ENCODE measurements at regions not wholly inside any gene's neighbourhood (a gene's known extent, or its start where the extent isn't known, plus 50 kb on each side); places are given as distances from the start of the nearest gene placed in this dataset.
A peak's percentile ranks its signal among the peaks of the same experiment; 100 is the strongest.

DNA sequence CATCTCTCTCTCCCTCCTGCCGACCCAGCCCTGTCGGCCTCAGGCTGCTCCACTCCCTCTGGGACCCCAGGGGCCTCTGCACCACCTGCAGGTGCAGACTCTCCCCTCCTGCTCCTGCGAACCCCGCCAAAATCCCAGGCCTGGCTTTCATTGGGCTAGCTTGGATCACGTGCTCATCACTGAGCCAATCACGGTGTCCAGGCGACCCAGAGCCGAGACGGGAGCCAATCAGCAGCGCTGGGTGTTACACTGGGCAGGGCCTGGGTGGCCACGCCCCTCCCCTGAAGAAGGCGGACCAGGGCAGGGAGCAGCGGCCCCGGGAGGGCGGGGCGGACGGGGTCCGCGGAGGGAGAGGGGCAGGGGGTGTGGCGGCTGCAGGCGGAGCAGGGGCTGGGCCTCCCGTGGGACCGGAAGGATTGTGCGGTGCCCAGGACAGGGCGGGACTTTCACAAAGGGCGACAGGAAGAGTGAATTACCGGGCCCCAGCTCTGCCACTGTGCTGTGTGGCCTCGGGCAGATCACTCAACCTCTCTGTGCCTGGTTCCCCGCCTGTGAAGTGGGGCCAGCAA, 66.6 kb upstream of the FBRSL1 start:
- H3K36me3 Mint-ChIP-seq (ENCODE audit: low read depth), result no peaks in the 10 kb centered on the region
- DNase-seq, result no peak
- H3K27me3 Mint-ChIP-seq (ENCODE audit: low read depth), result no peaks in the 10 kb centered on the region
- no peak overlapping the region for H3K4me3 Mint-ChIP-seq
- H3K27ac Mint-ChIP-seq, result no peak overlapping the region
- intact Hi-C loops (cut with micrococcal nuclease), result no loop called here
- H3K4me1 Mint-ChIP-seq (ENCODE audit: low read depth), result peaks cover 6% of the 10 kb centered on the region
- peaks cover 6% of the 10 kb centered on the region for H3K9me3 Mint-ChIP-seq
- CTCF ChIA-PET, result no interaction called here

DNA sequence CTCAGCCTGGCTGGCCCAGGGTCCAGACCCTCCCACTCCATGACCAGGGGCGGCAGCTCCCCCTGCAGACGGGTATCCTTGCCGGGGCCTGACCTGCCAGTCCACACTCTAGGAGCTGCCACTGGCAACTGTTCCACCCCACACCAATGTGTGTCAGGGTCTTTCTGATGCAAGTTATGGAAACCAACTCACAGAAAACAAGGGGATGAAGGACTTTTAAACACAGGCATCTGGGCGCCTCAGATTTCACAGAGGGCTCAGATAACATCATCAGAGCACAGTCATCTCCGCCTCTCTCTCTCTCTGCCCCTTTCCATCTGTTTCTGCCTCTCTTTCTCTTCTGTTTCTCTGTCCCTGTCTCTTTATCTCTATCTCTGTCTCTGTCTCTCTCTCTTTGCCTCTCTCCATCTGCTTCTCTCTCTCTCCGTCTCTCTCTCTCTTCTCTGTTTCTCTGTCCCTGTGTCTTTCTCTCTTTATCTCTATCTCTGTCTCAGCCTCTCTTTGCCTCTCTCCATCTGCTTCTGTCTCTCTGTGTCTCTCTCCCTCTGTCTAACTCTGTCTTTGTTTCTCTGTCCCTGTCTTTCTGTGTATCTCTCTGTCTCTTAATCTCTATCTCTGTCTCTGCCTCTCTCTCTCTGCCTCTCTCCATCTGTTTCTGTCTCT, 67.4 kb upstream of the FBRSL1 start:
- CTCF ChIA-PET, result no interaction called here
- Mint-ChIP-seq H3K27ac (no peak overlapping the region), H3K36me3 (ENCODE audit: low read depth) (no peaks in the 10 kb centered on the region), H3K27me3 (ENCODE audit: low read depth) (no peaks in the 10 kb centered on the region), H3K9me3 (peaks cover 6% of the 10 kb centered on the region), H3K4me1 (ENCODE audit: low read depth) (peaks cover 6% of the 10 kb centered on the region), H3K4me3 (no peak overlapping the region)
- no peak for DNase-seq
- intact Hi-C loops (cut with micrococcal nuclease), result no loop called here

DNA sequence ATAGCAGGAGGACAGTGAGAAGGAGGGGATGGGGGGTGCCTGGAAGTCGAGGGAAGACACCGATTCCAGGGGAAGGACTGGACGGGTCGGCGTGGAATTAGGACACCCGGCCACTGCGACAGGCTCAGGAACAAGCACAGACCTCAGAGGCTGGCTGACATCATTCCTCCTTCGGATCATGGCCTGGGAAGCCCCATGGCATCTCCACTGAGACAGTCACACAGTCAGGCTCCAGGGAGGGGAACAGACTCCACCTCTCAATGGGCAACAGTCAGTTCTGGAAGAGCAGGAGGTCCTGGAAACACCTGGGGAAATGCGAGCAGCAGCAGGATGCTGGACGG, 67.9 kb upstream of the FBRSL1 start:
- Mint-ChIP-seq H3K9me3 (peaks cover 6% of the 10 kb centered on the region), H3K4me1 (ENCODE audit: low read depth) (peaks cover 6% of the 10 kb centered on the region), H3K27ac (no peak overlapping the region), H3K4me3 (no peak overlapping the region), H3K36me3 (ENCODE audit: low read depth) (no peaks in the 10 kb centered on the region), H3K27me3 (ENCODE audit: low read depth) (no peaks in the 10 kb centered on the region)
- CTCF ChIA-PET, result no interaction called here
- no peak for DNase-seq
- intact Hi-C loops (cut with micrococcal nuclease), result no loop called here

DNA sequence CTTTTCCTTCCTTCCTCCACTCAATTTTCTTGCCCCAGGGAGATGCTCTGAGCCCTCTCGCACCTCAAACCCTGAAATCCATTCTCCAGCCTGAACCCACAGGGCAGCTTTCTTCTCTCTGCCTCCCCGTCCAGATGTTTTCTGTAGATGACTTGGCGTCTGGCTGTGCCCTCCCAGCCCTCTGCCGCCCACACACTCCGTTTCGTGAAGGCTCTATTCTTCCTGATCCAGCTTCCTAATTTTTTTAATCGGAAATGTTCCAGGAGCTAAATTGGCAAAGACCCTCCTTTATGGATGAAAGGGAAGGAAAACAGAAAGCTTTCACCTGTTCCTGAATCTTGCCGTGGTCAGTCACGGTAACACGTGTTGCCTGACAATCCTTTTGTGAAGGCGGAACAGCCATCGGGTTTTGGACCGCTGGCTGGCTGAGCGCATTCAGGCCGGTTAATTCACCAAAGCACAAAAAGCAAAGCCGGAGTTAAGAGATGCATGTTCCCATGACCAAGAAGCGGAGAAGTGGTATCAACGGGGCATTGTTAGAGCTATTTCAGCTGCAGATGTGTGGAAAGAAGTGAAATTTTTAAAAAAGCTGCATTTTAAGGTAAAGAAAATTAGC, 70.2 kb upstream of the FBRSL1 start:
- Mint-ChIP-seq H3K4me3 (no peak overlapping the region), H3K27me3 (ENCODE audit: low read depth) (no peaks in the 10 kb centered on the region), H3K27ac (no peak overlapping the region), H3K36me3 (ENCODE audit: low read depth) (no peaks in the 10 kb centered on the region), H3K4me1 (ENCODE audit: low read depth) (peaks cover 6% of the 10 kb centered on the region), H3K9me3 (no peaks in the 10 kb centered on the region)
- DNase-seq, result no peak
- intact Hi-C loops (cut with micrococcal nuclease), result no loop called here
- CTCF ChIA-PET, result interaction anchor here (0.9 to 1.8 kb wide), 3 partner anchors 38 to 104 kb away, joined by 3 to 4 read pairs (median 3); no protein-coding TSS in a partner anchor

DNA sequence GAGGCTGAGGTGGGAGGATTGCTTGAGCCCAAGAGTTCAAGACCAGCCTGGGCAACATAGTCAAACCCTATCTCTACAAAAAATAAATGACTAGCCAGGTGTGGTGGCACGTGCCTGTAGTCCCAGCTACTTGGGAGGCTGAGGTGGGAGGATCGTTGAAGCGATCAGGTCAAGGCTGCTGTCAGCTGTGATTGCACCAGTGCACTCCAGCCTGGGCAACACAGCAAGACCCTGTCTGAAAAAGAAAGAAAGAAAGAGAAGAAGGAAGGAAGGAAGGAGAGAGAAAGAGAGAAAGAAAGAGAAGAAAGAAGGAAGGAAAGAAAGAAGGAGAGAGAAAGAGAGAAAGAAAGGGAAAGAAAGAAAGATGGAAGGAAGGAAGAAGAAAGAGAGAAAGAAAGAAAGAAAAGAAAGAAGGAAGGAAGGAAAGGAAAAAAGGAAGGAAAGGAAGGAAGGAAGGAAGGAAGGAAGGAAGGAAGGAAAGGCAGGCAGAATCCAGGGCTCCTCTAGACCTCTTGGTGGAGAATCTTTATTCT, 71.5 kb upstream of the FBRSL1 start:
- Mint-ChIP-seq H3K9me3 (no peaks in the 10 kb centered on the region), H3K36me3 (ENCODE audit: low read depth) (no peaks in the 10 kb centered on the region), H3K27ac (no peak overlapping the region), H3K4me3 (no peak overlapping the region), H3K4me1 (ENCODE audit: low read depth) (peaks cover 6% of the 10 kb centered on the region), H3K27me3 (ENCODE audit: low read depth) (no peaks in the 10 kb centered on the region)
- intact Hi-C loops (cut with micrococcal nuclease), result no loop called here
- CTCF ChIA-PET, result interaction anchor here (1.1 to 1.6 kb wide), 2 partner anchors 12 to 43 kb away, joined by 3 to 5 read pairs; no protein-coding TSS in a partner anchor
- no peak for DNase-seq

DNA sequence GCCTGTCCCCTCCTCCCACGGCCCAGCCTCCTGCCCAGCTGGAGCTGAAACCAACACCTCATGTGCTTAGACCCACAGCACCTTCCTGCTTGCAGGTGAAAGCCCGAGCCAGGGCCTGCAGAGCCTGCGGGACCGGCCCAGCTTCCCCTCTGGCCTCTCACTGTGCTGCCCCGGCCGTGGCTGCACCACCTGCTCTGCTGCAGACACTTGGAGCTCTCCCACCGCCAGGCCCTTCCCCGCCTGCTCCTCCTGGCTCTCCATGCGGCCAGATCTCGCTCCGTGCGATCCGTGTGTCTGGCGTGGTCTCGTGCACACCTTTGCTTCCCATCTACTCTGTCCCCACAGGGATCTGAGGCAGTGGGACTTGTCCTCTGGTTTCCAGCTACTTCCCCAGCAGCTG, 72.2 kb upstream of the FBRSL1 start:
- no peak overlapping the region for H3K27ac Mint-ChIP-seq
- no peak overlapping the region for H3K4me3 Mint-ChIP-seq
- H3K36me3 Mint-ChIP-seq (ENCODE audit: low read depth), result no peaks in the 10 kb centered on the region
- intact Hi-C loops (cut with micrococcal nuclease), result no loop called here
- H3K9me3 Mint-ChIP-seq, result no peaks in the 10 kb centered on the region
- CTCF ChIA-PET, result interaction anchor here (0.8 to 3.2 kb wide), 3 partner anchors 12 to 196 kb away, joined by 3 to 22 read pairs (median 5); no protein-coding TSS in a partner anchor
- H3K4me1 Mint-ChIP-seq (ENCODE audit: low read depth), result peaks cover 3% of the 10 kb centered on the region
- DNase-seq, result no peak
- H3K27me3 Mint-ChIP-seq (ENCODE audit: low read depth), result no peaks in the 10 kb centered on the region

DNA sequence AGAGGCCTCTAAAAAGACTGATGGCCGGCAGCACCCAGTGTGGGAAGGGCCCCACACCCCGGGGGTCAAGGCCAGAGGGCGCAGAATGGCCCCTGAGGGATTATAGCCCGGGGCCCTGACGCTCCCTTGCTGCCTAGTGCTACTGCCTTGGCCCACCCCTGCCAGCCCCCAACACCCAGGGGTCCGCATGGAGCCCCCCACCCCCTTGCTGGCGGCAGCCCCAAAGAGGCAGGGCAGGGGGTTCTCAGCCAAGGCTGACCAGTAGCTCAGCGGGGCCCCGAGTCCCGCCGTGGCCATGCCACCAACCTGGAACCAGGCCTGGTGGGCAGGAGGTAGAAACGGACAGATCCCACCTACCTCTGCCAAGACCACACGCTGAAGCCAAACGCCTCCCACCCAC, 73.1 kb upstream of the FBRSL1 start:
- Mint-ChIP-seq H3K4me1 (ENCODE audit: low read depth) (no peaks in the 10 kb centered on the region), H3K4me3 (no peak overlapping the region), H3K27ac (no peak overlapping the region), H3K27me3 (ENCODE audit: low read depth) (no peaks in the 10 kb centered on the region), H3K36me3 (ENCODE audit: low read depth) (no peaks in the 10 kb centered on the region), H3K9me3 (no peaks in the 10 kb centered on the region)
- DNase-seq, result no peak
- CTCF ChIA-PET, result interaction anchor here (0.5 to 3.8 kb wide), 3 partner anchors 144 to 201 kb away, joined by 3 to 22 read pairs (median 22); partner anchors contain the start of gene P2RX2
- intact Hi-C loops (cut with micrococcal nuclease), result no loop called here

DNA sequence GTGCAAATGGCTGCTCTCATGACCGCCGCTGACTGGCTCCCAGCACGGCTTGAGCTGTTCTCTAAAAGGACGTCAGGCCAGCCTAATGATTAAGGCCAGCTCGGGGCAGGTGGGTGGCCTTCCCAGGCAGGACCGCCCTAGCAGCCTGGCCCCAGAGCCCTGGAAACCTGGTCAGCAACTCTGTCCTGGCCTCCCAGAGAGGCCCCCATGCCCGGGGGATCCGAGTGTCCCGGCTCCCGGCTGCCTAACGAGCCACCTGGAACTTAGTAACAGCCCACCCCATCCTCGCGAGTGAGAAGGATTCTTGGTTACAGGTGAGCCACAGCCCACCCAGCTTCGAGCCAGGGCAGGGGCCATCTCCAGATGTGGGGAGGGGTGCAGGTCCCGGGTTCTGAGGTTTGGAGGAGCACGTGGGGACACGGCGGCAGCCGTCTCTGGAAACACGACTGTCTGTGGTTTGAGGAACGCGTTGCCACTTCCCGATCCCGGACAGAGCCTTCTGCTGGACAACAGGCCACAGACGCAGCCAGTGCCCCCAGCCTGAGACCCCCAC, 73.8 kb upstream of the FBRSL1 start:
- CTCF ChIA-PET, result interaction anchor here (0.8 to 3.8 kb wide), 12 partner anchors 12 to 263 kb away, joined by 3 to 22 read pairs (median 6); no protein-coding TSS in a partner anchor
- no peak for DNase-seq
- Mint-ChIP-seq H3K9me3 (no peaks in the 10 kb centered on the region), H3K4me1 (ENCODE audit: low read depth) (no peaks in the 10 kb centered on the region), H3K4me3 (no peak overlapping the region), H3K27me3 (ENCODE audit: low read depth) (no peaks in the 10 kb centered on the region), H3K36me3 (ENCODE audit: low read depth) (no peaks in the 10 kb centered on the region), H3K27ac (no peak overlapping the region)
- intact Hi-C loops (cut with micrococcal nuclease), result no loop called here

DNA sequence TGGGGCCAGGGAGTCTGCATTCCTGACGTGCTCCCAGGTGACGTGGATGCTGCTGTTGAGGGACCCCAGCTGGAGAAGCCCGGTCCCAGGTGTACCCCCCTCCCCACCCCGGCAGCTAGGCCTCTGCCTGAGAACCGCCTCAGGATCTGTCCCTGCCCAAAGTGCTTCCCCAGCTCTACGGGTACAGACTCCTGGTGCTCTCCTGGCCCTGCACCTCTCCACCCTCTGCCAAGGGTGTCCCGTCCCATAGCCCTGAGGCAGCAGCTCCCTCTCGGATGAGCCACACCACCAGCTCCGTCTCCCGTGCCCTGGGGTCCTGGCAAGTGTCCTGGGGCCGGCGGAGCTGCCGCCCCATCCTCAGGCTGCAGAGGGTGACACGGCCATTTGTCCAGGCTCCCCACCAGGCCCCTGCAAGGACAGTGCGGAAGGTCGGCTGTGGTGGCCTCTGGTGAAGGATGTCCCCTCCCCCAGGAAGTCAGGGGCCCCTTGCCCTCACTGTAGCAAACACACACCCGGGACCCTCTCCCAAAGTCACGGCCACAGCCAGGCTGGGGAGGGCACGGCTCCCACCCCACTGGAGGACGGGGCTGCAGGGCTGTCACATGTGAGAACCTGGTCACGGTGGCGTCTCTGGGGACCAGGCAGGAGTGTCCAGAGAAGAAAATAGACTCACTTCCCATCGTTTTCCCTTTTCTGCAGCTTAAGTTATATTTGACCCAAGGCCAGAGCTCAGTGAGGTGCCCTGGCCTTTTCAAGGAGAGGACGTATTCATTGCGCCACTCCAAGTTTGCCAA, 74.4 kb upstream of the FBRSL1 start:
- Mint-ChIP-seq H3K27me3 (ENCODE audit: low read depth) (no peaks in the 10 kb centered on the region), H3K27ac (no peak overlapping the region), H3K4me1 (ENCODE audit: low read depth) (no peaks in the 10 kb centered on the region), H3K4me3 (no peak overlapping the region), H3K36me3 (ENCODE audit: low read depth) (no peaks in the 10 kb centered on the region), H3K9me3 (no peaks in the 10 kb centered on the region)
- CTCF ChIA-PET, result interaction anchor here (0.8 to 3.8 kb wide), 25 partner anchors 12 to 262 kb away, joined by 3 to 22 read pairs (median 4); no protein-coding TSS in a partner anchor
- no peak for DNase-seq
- intact Hi-C loops (cut with micrococcal nuclease), result loop anchor here (1.0 to 2.0 kb wide), 5 partner anchors 109 to 261 kb away; no protein-coding TSS in a partner anchor

DNA sequence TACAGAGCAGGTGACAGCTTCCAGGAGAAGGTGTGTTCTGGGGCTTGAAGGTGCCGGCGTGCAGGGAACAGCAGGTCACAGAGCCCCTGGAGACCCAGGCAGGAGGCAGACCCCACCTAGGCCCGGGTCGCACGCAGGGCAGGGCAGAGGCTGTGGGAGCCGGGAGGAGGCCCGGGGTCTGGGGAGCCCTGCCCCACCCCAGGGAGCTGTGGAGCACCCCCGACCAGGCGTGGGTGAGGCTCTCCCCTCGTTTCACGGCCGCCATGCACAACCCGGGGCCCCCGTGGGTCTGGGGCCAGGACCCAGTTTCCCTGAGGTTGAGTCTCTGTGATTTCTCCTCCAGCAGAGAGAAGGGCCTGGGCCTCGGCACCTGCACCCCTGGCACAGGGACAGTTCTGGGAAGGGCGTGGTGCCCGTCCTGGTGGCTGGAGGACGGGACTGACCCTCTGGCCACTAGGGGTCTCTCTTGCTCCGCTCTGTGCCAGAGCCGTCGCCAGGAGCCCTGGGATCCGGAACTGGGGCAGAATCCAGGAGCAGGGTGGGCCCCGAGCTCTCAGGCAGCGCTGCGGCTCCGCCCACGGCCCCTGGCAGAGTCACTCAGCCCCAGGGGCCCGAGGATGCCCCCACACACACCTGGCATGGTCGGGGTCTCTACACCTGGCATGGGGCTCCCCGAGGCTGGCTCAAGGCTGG, 75.2 kb upstream of the FBRSL1 start:
- Mint-ChIP-seq H3K4me1 (ENCODE audit: low read depth) (no peaks in the 10 kb centered on the region), H3K27ac (no peak overlapping the region), H3K27me3 (ENCODE audit: low read depth) (no peaks in the 10 kb centered on the region), H3K9me3 (no peaks in the 10 kb centered on the region), H3K36me3 (ENCODE audit: low read depth) (no peaks in the 10 kb centered on the region), H3K4me3 (no peak overlapping the region)
- DNase-seq, result peak; percentile 80
- CTCF ChIA-PET, result interaction anchor here (0.8 to 3.8 kb wide), 32 partner anchors 13 to 261 kb away, joined by 3 to 22 read pairs (median 5); no protein-coding TSS in a partner anchor
- intact Hi-C loops (cut with micrococcal nuclease), result loop anchor here (1.0 to 2.0 kb wide), 5 partner anchors 110 to 260 kb away; no protein-coding TSS in a partner anchor

DNA sequence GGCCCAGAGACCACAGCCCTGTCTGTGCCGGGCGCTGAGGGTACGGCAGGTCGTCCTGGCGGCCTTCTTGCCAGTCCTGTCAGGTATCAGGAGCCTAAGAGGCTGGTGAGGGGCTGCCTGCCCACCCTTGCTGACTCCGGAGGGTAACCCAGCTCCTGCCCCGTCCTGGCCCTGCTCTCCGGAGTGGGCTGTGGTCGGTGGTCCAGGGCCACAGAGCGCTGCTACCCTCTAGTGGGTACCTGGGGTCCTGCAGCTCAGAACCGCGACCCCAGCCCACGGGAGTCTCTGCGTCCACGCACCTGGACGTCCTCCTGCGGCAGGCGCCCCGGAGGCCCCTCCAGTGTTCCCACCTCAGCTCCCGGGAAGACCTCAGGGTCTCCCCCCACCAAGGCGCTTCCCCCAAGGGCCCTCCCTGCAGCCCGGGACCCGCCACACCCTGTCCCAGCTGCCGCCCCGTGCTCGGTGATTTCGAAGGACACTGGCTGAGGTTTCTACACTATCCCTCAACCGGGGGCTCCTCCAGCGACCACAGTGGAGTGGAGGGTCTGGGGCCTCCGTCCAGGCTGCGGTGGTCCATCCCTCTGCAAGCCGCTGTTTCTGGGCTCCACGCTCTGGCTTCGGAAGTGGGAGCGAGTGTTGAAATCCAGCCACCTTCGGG, 75.9 kb upstream of the FBRSL1 start:
- intact Hi-C loops (cut with micrococcal nuclease), result loop anchor here (2.0 kb wide), 1 partner anchor 129 kb away; no protein-coding TSS in a partner anchor
- Mint-ChIP-seq H3K4me3 (no peak overlapping the region), H3K4me1 (ENCODE audit: low read depth) (no peaks in the 10 kb centered on the region), H3K27ac (no peak overlapping the region), H3K27me3 (ENCODE audit: low read depth) (no peaks in the 10 kb centered on the region), H3K36me3 (ENCODE audit: low read depth) (no peaks in the 10 kb centered on the region), H3K9me3 (no peaks in the 10 kb centered on the region)
- CTCF ChIA-PET, result interaction anchor here (0.6 to 3.8 kb wide), 23 partner anchors 14 to 360 kb away, joined by 3 to 22 read pairs (median 5); no protein-coding TSS in a partner anchor
- peak; percentile 28 for DNase-seq

All from activated naive CD4-positive, alpha-beta T cell treated with anti-CD3 and anti-CD28 coated beads for 36 hours (primary cell).